Right renal cortex interstitium (tissue), 3 donors: ENCODE measurements at regions not wholly inside any gene's neighbourhood (a gene's known extent, or its start where the extent isn't known, plus 50 kb on each side); places are given as distances from the start of the nearest gene placed in this dataset.
"Not testable (repeated sequence)": the region's sequence is repeated elsewhere in the genome, so short reads cannot be mapped to it uniquely, and the experiment has no call there.

ENCODE experiments used
- DNase-seq, 3 donors: peaks; one replicate each; pipeline ENCODE4 v3.0.0-alpha.2; 2013; ENCODE audit warnings: low read depth in 3 of 3, low spot score in 2 of 3

DNA sequence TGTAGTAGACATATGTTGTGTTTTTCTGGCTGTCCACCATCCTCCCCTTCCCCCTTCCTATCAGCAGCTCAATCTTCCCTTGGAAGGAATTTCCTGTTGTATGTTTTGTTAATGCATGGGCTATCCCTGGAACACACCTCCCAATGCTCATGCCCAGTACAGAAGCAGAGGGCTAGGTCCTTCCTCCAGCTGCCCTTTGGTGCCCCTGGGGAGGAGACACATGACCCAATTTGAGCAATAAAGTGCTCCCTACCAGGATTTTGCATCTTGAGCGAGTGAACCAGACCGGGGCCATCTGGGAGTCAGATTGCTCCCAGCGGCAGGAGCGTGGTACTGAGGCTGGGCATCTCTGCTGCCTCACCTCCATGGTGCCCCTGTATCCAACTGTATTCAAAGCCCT, 141.5 kb upstream of the MED13 start:
- DNase-seq: no peak

DNA sequence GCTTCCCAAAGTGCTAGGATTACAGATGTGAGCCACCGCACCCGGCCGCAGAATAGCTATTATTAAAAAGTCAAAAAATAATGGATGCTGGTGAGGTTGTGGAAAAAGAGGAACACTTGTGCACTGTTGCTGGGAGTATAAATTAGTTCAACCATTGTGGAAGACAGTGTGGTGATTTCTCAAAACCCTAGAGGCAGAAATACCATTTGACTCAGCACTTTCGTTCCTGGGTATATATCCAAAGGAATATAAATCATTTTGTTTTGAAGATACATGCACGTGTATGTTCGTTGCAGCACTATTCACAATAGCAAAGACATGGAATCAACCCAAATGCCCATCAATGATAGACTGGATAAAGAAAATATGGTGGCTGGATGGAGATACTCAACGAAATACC, 132.1 kb upstream of the MED13 start:
- not testable (repeated sequence) for DNase-seq

DNA sequence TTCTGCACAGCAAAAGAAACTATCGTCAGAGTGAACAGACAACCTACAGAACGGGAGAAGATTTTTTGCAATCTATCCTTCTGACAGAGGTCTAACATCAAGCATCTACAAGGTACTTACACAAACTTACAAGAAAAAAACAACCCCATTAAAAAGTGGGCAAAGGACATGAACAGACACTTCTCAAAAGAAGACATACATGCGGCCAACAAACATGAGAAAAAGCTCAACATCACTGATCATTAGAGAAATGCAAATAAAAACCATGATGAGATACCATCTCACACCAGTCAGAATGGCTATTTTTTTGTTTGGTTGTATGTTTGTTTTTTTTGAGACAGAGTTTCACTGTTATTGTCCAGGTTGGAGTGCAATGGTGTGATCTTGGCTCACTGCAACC, 131.5 kb upstream of the MED13 start:
- DNase-seq: not testable (repeated sequence)

DNA sequence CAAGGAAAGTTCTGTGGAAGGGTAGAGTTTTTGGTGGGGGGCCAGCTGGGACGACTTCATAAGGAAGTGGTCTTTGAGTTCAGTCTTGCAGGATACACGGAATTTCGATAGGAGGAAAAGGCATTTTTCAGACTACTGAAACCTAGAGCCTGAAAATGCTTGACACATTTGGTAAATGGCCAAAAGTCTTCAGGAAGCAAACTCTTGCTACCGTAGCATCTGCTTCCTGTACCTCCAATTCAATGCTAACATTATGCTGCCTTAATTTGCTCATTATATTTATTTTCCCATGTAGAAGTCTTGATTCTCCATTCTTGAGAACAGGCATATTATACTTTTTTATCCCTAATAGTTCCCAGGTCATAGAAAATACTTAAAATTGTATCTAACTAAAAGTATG, 129.3 kb upstream of the MED13 start:
- no peak for DNase-seq

DNA sequence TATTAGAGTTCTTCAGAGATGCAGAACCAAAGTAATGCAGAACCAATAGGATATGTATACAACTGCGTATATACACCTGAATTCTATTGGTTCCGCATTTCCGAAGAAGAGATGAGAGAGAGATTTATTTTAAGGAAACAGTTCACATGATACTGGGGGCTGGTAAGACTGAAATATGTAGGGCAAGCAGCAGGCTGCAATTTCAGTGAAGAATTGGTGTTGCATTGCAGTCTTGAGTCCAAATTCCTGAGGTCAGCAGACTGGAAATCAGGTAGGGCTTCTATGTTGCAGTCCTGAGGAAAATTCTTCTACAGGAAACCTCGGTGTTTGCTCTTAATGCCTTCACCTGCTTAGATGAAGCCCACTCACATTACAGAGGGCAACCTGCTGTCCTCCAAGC, 128.2 kb upstream of the MED13 start:
- DNase-seq: peak in 1 of 3 donors; percentile 12

DNA sequence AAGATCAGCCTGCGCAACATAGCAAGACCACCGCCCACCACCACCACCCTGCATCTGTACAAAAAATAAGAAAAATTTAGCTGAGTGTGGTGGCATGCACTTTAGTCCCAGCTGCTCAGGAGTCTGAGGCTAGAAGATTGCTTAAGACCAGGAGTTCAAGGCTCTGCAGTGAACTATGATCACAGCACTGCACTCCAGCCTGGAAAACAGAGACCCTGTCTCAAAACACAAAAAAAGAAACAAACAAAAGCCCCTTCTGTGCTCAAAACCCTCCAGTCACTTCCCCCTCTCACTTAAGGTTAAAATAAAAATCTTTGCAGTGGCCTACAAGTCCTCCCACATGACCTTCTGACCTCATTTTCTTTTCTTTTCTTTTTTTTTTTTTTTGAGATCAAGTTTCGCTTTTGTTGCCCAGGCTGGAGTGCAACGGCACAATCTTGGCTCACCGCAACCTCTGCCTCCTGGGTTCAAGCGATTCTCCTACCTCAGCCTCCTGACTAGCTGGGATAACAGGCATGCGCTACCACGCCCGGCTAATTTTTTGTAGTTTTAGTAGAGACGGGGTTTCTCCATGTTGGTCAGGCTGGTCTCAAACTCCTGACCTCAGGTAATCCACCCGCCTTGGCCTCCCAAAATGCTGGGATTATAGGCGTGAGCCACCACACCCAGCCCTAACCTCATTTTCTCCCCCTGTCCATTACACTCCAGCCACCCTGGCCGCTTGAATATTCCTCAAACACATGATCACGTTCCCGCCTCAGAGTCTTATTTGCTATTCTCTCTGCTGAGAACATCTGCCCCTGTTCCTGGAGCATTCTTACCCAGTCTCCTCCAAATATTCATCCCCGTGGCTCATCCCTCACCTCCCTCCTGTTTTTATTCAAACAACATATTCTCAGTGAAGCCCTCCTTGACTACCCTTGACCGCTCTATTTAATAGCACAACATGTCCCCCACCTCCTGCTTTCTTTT, 126.6 kb upstream of the MED13 start:
- DNase-seq: no peak

DNA sequence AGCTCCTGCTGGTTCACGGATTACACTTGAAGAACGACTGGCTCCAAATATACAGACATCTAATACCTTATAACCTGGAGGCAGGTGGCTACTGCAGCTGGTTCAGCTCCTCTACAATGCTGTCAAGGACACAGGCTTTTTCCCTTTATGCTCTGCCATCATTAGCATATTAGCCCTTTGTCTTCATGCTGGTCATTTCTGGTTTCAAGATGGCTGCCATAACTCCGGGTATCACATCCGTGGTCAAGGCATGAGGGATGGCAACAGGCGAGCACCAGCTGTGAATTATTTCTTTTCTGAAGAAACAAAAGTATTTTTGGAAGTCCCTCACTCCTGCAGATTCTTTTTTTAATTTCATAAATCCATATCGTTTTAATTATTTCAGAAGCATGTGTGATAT, 124.3 kb upstream of the MED13 start:
- DNase-seq: no peak

DNA sequence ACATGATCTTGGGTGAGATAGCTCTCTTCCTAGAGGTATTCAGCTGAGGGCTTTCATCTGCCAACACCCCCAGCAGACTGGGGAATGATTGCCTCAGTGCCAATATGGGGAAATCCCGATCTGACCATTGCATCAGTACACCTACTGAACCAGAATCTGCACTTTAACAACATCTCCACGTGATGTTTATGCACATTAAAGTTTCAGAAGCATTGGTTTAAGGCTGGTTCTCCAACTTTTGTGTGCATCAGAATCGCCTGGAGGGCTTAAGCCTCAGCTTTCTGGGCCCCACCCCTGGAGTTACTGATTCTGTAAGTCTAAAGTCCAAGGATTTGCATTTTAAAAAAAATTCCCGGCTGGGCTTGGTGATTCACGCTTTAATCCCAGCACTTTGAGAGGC, 123.6 kb upstream of the MED13 start:
- DNase-seq: no peak

DNA sequence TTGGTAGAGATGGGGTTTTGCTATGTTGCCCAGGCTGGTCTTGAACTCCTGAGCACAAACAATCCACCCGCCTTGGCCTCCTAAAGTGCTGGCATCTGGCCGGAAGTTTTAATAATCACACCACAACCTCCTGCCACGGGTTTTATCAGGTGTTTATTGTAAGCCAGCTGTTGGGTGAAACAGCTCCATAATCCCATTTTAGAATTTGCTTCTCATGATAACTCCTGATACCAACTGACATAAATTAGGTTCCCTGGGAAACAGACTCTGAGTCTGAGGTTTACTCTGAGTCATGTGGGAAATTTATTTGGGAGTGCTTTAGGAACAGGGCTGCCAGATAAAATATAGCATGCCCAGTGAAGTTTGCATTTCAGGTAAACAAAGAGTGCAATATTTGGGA, 122.6 kb upstream of the MED13 start:
- DNase-seq: no peak

DNA sequence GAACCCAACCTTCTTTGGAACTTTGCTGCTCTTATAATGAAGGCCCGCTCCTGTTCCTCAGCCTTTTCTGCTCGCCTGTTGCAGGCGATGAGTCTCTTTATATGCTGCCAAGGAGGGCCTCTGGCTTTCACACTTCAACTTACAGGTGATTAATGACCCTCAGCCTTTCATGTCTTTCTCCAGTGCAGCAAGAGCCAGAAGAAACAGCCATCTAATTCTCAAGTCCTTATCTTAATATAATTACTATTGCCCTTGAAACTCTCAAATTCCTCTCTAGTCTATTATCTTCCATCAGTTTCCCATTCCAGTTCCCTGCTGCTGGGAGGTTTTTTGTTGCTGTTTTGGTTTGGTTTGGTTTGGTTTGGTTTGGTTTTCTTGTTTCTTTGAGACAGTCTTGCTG, 121.8 kb upstream of the MED13 start:
- DNase-seq: no peak

DNA sequence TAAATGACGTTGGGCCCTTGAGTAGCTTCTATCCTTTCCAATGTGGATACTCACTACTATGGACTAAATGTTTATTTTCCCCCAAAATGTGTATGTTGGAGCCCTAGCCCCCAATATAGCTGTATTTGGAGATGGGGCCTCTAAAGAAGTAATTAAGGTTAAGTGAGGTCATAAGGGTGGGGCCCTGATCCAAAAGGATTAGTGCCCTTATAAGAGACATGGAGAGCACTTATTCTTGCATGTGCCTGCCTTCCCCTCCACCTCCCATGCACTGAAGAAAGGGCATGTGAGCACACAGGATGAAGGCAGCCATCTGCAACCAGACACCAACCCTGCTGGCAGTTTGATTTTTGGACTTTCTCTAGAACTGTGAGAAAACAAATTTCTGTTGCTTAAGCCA, 115.7 kb upstream of the MED13 start:
- no peak for DNase-seq

DNA sequence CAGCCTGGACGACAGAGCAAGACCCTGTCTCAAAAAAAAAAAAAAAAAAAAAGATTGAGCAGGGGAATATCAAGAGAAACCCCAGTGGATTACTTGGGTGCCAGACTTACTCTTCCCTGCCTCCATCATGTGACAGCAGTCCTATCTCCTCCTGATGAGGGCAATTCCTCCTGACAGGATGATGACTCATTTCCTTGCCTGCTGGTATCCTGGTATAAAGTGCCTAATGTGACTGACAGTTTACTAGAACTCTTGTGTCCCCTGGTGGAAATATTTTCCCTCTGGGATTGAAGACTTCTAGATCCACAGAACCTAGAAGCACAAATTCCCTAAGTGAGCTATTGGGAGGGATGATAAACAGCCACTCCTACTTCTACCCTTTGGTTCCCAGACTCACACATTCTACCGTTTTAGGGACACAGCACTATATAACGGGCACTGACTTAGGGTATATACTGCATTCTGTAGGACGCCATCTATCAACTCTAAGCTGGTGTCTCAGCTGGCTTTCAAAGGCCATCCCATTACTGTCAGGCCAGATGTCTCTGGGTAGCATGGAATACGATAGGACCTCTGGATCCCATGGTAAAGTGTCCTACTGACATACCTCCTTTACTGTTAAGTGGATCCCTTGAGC, 114.6 kb upstream of the MED13 start:
- no peak for DNase-seq

DNA sequence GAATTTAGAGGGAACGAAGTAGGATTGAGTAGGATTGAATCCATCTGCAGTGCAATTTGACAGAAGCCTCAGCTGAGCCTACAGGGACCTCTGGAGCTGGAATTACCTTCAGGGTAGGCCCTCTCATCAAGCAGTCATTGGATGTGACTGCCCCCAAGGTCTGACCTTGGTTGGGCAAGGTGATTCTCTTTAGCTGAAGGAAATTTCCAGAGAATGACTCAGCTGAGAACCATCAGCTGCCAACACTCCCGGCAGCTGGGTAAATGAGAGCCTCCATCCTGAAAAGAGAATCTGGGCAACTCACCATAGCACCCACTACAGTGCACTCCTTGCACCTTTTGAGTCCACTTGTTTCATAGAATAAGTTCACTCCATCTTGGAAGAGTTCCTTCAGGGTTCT, 113.5 kb upstream of the MED13 start:
- DNase-seq: no peak

DNA sequence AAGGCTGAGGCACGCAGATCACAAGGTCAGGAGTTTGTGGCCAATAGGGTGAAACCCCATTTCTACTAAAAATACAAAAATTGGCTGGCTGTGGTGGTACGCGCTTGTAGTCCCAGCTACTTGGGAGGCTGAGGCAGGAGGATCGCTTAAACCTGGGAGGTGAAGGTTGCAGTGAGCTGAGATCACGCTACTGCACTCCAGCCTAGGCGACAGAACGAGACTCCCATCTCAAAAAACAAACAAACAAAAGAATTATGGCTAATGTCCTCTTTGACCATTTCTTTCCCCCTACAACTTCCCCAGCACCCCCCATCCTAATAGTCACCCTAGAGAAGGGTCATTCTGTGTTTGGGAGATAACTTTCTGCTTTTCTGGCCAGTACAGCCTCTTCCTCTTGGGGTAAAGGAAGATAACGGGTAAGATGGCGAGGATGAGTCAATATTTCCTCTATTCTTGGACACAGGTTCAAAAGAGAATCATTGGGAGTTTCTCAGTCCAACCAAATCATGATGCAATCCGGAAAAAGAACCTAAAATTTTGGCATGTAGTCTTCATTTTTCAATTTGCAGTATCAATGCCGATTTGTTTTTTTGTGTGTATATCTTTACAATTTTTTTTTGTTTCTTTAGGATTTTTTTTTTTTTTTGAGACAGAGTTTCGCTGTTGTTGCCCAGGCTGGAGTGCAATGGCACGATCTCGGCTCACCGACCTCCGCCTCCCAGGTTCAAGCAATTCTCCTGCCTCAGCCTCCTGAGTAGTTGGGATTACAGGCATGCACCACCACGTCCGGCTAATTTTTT, 107.6 kb upstream of the MED13 start:
- DNase-seq: no peak

DNA sequence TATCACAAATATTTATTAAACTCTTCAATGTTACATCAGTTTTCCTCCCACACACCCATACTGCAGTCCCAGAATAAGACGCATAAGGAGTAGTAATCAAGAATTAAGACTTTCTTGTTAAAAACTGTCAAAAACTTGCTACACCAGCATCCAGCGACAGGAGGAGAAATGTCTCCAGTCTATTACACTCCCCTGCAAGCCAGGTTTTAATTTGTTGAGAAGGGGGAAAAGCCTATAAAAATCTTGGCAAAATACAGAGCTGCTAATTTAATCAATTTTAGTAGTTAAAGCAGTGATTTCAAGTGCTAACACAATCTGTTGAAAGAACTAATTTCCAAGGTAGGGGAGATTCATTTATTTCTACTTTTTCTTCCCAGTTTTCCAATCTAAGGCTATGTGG, 102.0 kb upstream of the MED13 start:
- no peak for DNase-seq

DNA sequence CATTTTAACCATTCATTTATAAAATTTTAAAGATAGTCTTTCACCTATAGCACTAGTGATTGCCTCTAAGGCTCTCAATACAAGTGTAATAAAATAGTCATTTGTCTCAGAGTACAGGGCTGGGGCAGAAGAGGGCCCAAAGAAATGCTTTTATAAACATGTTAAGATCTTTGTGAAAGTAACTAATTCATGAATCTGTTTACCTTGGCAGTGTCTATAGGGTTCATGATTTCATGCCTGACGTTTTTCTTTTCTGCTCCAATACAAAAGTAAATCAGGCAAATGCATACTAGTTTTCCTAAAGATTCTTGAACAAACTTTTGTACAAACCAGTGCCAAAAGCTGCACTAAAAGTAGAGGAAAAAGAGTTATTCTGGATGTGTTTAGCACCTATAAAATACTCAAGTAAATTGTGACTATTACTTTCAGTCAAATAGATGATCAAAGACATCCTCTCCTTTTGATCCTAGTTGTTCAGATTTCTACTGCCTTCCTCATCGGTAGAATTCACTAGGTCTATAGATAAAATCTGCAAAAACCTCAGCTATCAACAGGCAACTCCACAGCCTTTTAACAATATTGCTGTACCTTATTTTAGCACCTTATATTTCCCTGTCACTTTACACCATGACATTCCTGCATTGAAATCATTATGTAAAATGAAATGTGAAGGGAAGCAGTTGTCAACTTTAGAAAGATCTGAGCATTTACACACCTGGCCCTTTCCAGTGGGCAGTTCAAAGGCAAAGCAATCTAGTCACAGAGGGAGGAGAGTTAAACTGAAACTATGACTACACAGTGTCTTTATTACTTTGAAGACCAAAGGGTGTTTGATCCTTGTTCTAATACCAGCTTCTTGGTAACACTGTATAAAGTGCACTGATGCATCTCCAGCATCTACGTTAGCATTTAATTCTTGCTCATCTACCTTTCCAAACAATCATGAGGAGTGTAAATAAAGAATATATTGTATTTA, 100.0 kb upstream of the MED13 start:
- no peak for DNase-seq

DNA sequence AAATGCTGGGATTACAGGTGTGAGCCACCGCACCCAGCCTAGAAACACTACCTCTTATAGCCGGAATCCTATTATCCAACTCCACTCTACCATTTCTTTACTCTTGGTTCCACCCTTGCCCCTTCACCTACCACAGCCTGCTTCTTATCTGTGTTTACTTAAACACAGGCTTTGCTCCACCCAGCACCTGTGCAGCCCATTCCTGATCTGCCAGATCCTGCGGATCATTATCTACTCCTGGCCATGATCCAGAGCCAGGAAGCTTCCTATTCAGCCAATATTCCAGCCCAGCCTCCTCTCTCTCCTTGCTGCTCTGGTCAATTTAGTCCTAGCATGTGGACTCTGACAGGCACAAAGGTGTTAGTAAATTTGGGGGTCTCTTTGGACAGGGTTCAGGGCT, 98.8 kb upstream of the MED13 start:
- DNase-seq: no peak

DNA sequence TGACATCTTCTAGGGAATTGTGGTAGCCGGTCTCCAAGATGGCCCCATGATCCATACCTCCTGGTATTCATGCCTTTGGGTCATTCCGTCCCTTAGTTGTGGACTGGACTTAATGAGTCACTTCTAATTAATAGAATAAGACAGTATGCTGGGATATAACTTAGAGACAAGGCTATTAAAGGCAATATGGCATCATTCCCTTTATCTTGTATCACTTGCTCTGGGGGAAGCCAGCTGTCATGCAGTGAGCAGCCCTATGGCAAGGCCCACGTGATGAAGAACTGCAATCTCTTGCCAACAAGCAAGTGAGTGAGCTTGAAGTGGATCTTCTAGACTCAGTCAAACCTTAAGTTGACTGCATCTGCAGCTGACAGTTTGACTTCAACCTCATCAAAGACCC, 97.8 kb upstream of the MED13 start:
- no peak for DNase-seq

DNA sequence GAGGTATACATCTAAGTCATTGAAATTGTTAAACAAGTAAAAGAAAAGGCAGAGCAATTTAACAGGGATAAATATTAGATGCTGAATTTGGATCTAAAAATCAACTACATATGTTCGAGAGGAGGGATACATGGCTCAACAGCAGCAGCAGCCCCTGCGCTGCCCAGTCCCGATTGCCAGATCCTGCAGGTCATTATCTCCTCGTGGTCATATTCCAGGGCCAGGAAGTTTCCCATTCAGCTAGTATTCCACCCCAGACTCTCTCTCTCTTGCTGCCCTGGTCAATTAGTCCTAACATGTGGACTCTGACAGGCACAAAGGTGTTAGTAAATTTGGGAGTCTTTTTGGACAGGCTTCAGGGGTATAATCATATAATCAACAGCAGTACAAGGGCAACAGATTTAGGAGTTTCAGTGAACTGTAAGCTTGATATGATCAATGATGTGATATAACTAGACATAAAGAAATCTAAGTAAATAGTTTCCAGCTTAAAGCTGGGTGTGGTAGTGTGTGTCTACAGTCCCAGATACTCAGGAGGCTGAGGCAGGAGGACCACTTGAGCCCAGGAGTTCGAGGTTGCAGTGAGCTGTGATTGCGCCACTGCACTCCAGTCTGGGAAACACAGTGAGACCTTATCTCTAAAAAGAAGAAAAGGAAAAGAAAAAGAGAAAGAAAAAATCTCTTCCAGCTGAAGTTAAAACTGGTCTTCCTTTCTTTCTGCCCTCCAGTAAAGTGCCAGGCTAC, 96.5 kb upstream of the MED13 start:
- no peak for DNase-seq

DNA sequence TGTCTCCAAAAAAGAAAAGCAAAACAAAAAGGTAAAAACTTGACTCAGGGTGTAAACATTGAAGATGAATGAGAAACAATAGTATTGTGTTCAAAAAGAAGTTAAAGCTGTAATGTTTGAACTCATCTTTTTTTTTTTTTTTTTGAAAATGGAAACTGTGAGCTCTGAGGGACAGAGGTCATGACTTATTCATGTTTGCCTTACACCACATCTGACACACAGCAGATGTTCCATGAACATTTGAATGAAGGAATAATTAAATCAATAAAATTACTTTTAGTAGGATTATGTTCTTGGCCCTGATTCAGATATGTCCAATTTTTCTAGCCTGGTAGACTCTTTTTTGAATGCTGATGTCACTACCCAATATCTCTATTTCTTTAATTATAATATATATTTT, 95.7 kb upstream of the MED13 start:
- no peak for DNase-seq
